ENCODE measurements at regions not wholly inside any gene's neighbourhood (a gene's known extent, or its start where the extent isn't known, plus 50 kb on each side); places are given as distances from the start of the nearest gene placed in this dataset.

GRCh38 chr4:166311169-166311568 is 438.1 kb downstream of the TLL1 start (continued):
- no peak for TF ChIP-seq TAF7 (optimal IDR thresholded peaks at IDR 0.05; ENCODE audit: borderline replicate concordance, low read depth, low read length)
- TF ChIP-seq CHD2 (IDR thresholded peaks at IDR 0.05; ENCODE audit: low read length): no peak
- TF ChIP-seq ATF3 (IDR thresholded peaks at IDR 0.05; ENCODE audit: insufficient read depth, low read depth, low read length): no peak
